ENCODE measurements at regions not wholly inside any gene's neighbourhood (a gene's known extent, or its start where the extent isn't known, plus 50 kb on each side); places are given as distances from the start of the nearest gene placed in this dataset.
"Not testable (repeated sequence)": the region's sequence is repeated elsewhere in the genome, so short reads cannot be mapped to it uniquely, and the experiment has no call there.

DNA sequence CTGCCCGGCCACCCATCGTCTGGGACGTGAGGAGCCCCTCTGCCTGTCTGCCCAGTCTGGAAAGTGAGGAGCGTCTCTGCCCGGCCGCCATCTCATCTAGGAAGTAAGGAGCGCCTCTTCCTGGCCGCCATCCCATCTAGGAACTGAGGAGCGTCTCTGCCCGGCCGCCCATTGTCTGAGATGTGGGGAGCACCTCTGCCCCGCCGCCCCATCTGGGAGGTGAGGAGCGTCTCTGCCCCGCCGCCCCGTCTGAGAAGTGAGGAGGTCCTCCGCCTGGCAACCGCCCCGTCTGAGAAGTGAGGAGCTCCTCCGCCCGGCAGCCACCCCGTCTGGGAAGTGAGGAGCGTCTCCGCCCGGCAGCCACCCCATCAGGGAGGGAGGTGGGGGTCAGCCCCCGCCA is 56.4 kb upstream of the ZNF746 start:
- in situ Hi-C loops (cut with HindIII; ENCODE audit: low pct_ligation_motif_present, low pct_unique_long_range_greater_than_20kb, low sequenced_read_pairs); DNase-seq: not testable (repeated sequence)

DNA sequence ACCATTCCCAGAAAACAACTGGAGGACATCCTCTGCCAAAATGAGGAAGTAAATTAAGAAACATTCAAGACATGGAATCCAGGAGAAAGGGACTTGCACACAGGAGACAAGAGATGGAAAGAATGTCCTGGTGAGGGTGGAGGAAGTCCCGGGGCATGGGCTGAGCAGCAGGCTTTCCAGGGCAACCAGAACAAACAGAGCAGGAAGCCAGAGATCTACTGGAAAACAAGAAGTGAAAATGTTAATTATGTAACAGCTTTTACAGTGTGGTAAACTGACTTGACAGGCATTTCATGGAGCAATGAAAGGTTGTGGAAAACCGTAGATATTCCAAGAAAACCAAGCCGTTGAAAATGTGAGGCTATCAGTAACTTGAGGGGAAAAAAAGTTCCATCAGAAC is 55.2 kb upstream of the ZNF746 start:
- in situ Hi-C loops (cut with HindIII; ENCODE audit: low pct_ligation_motif_present, low pct_unique_long_range_greater_than_20kb, low sequenced_read_pairs): no loop called here
- no peak for DNase-seq

Measured in ACHN (cell line).